Uterus (tissue), 3 donors: ENCODE measurements at regions not wholly inside any gene's neighbourhood (a gene's known extent, or its start where the extent isn't known, plus 50 kb on each side); places are given as distances from the start of the nearest gene placed in this dataset.

Experiments
- DNase-seq, 2 donors: peaks; one replicate each; pipeline ENCODE4 v3.0.0-alpha.2; 2019 to 2020
- H3K27ac ChIP-seq, 2 donors: fragments of 200-600 bp; sonication (generic); 1 replicate in 1 of 2; 2 replicates in 1 of 2; pipeline ENCODE4 v1.5.1; 2016 to 2018
- H3K27me3 ChIP-seq, 2 donors: fragments of 200-600 bp; sonication (generic); one replicate each; pipeline ENCODE4 v1.5.1; 2018 to 2019; ENCODE audit warnings: control low read depth in 1 of 2
- H3K36me3 ChIP-seq, 2 donors: fragments of 200-600 bp; sonication (generic); one replicate each; pipeline ENCODE4 v1.5.1; 2019; ENCODE audit warnings: control low read depth in 1 of 2
- H3K4me1 ChIP-seq, 2 donors: fragments of 200-600 bp; sonication (generic); one replicate each; pipeline ENCODE4 v1.5.1; 2018 to 2019; ENCODE audit warnings: control low read depth in 1 of 2
- H3K4me3 ChIP-seq, 2 donors: fragments of 200-600 bp; sonication (generic); 1 replicate in 1 of 2; 2 replicates in 1 of 2; pipeline ENCODE4 v1.5.1; 2018 to 2019; ENCODE audit warnings: mild to moderate bottlenecking in 1 of 2
- H3K9me3 ChIP-seq, 2 donors: fragments of 200-600 bp; sonication (generic); one replicate each; pipeline ENCODE4 v1.5.1; 2019; ENCODE audit warnings: control low read depth in 1 of 2
- POLR2A ChIP-seq, 2 donors: fragments of 450-650 bp; IDR thresholded peaks; one replicate each; pipeline ENCODE4 v1.6.1; 2016; ENCODE audit warnings: antibody characterized with exemption in 2 of 2, mild to moderate bottlenecking in 1 of 2, moderate library complexity in 1 of 2
- intact Hi-C: fragments of 100-400 bp; cut with DNase I; formaldehyde crosslinking; loops from one replicate; pipeline ENCODE4 v1.15.1; 2023; ENCODE audit warnings: low total_unique reads
- TF ChIP-seq, protein P1 (sequence below), 4 experiments: fragments of 200-600 bp in 2 of 4; fragments of 450-650 bp in 2 of 4; sonication (generic) in 2 of 4; IDR thresholded peaks; one replicate each; pipeline ENCODE4 v1.5.1; 2016 to 2019; ENCODE audit warnings: antibody characterized with exemption in 4 of 4, mild to moderate bottlenecking in 2 of 4, moderate library complexity in 1 of 4
- donor health status: DM: yes; HTN: yes; CAD: no.

GRCh38 chr10:28928484-28928883 lies 251.2 kb downstream of the BAMBI start:
- TF ChIP-seq POLR2A (IDR thresholded peaks at IDR 0.05), result no peak
- H3K27me3 ChIP-seq, result no peaks in the 10 kb centered on the region
- H3K4me1 ChIP-seq, result no peaks in the 10 kb centered on the region
- H3K4me3 ChIP-seq, result no peak overlapping the region
- intact Hi-C loops, result no loop called here
- DNase-seq, result no peak
- H3K9me3 ChIP-seq, result no peaks in the 10 kb centered on the region
- H3K27ac ChIP-seq, result no peak overlapping the region
- no peaks in the 10 kb centered on the region for H3K36me3 ChIP-seq

DNA sequence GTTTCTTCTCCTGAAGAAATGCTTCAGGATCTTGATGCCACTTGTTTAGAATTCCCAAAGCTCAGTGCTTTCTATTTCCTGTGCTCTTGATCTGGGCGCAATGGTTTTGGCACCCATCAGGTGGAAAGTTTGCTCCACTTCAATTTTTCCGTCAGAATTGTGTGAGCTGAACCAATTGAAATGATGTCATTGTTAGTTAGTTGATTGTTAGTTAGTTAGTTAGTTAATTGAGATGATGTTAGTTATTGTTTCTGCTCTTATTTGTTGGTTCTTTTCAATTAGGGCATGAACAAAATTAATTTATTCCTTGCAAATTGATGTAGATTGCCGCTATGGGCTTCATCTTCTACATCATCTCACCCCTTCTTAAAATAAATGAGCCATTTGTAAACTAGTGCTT lies 252.6 kb downstream of the BAMBI start:
- no peak overlapping the region for H3K4me3 ChIP-seq
- intact Hi-C loops, result no loop called here

GRCh38 chr10:28930514-28931495 lies 253.5 kb downstream of the BAMBI start:
- no peaks in the 10 kb centered on the region for H3K9me3 ChIP-seq
- H3K4me3 ChIP-seq, result no peak overlapping the region
- H3K36me3 ChIP-seq, result no peaks in the 10 kb centered on the region
- intact Hi-C loops, result no loop called here
- H3K27ac ChIP-seq, result no peak overlapping the region
- no peak for DNase-seq
- H3K27me3 ChIP-seq, result no peaks in the 10 kb centered on the region
- TF ChIP-seq POLR2A (IDR thresholded peaks at IDR 0.05), result no peak
- TF ChIP-seq, protein P1, sequence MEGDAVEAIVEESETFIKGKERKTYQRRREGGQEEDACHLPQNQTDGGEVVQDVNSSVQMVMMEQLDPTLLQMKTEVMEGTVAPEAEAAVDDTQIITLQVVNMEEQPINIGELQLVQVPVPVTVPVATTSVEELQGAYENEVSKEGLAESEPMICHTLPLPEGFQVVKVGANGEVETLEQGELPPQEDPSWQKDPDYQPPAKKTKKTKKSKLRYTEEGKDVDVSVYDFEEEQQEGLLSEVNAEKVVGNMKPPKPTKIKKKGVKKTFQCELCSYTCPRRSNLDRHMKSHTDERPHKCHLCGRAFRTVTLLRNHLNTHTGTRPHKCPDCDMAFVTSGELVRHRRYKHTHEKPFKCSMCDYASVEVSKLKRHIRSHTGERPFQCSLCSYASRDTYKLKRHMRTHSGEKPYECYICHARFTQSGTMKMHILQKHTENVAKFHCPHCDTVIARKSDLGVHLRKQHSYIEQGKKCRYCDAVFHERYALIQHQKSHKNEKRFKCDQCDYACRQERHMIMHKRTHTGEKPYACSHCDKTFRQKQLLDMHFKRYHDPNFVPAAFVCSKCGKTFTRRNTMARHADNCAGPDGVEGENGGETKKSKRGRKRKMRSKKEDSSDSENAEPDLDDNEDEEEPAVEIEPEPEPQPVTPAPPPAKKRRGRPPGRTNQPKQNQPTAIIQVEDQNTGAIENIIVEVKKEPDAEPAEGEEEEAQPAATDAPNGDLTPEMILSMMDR (IDR thresholded peaks at IDR 0.05), result no peak
- no peaks in the 10 kb centered on the region for H3K4me1 ChIP-seq

More for the DNA sequence above, 252.6 kb downstream of the BAMBI start:
- Histone ChIP-seq H3K36me3 (no peaks in the 10 kb centered on the region), H3K4me1 (no peaks in the 10 kb centered on the region), H3K9me3 (no peaks in the 10 kb centered on the region), H3K27ac (no peak overlapping the region), H3K27me3 (no peaks in the 10 kb centered on the region)
- TF ChIP-seq, protein P1 (IDR thresholded peaks at IDR 0.05), result no peak
- TF ChIP-seq POLR2A (IDR thresholded peaks at IDR 0.05), result no peak
- no peak for DNase-seq

DNA sequence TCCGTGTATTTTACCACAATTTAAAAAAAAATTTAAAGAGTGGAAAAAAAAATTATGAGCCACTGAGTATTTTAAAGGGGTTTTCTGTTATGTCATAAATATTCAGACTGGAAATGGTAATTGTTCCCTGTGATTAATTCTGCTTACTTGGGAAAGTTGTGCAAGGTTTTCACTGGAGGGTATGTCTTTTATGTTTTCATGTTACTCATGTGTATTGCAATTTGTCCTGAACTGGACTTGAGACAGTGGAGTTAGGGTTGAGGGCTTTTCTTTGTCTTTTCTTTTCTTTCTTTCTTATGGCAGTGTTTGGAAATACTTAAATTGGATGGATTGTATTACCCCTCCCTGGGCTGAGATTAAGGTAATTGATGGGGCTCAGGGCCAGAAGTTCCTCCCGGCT lies 257.7 kb downstream of the BAMBI start:
- H3K36me3 ChIP-seq, result no peaks in the 10 kb centered on the region
- TF ChIP-seq, protein P1 (IDR thresholded peaks at IDR 0.05), result no peak
- no peak for TF ChIP-seq POLR2A (IDR thresholded peaks at IDR 0.05)
- H3K27me3 ChIP-seq, result no peaks in the 10 kb centered on the region
- intact Hi-C loops, result no loop called here
- no peaks in the 10 kb centered on the region for H3K4me1 ChIP-seq
- H3K4me3 ChIP-seq, result no peak overlapping the region
- no peaks in the 10 kb centered on the region for H3K9me3 ChIP-seq
- DNase-seq, result no peak
- H3K27ac ChIP-seq, result no peak overlapping the region

- TF ChIP-seq, protein P1 (IDR thresholded peaks at IDR 0.05), result no peak
- TF ChIP-seq POLR2A (IDR thresholded peaks at IDR 0.05), result no peak
Observed at GRCh38 chr10:28937959-28938358, 260.6 kb downstream of the BAMBI start.

More at GRCh38 chr10:28937959-28938358, 260.6 kb downstream of the BAMBI start:
- intact Hi-C loops, result no loop called here
- no peaks in the 10 kb centered on the region for H3K9me3 ChIP-seq
- no peaks in the 10 kb centered on the region for H3K4me1 ChIP-seq
- H3K27me3 ChIP-seq, result no peaks in the 10 kb centered on the region
- DNase-seq, result no peak
- H3K4me3 ChIP-seq, result no peak overlapping the region
- no peaks in the 10 kb centered on the region for H3K36me3 ChIP-seq
- no peak overlapping the region for H3K27ac ChIP-seq
